ENCODE measurements at regions not wholly inside any gene's neighbourhood (a gene's known extent, or its start where the extent isn't known, plus 50 kb on each side); places are given as distances from the start of the nearest gene placed in this dataset.

DNA sequence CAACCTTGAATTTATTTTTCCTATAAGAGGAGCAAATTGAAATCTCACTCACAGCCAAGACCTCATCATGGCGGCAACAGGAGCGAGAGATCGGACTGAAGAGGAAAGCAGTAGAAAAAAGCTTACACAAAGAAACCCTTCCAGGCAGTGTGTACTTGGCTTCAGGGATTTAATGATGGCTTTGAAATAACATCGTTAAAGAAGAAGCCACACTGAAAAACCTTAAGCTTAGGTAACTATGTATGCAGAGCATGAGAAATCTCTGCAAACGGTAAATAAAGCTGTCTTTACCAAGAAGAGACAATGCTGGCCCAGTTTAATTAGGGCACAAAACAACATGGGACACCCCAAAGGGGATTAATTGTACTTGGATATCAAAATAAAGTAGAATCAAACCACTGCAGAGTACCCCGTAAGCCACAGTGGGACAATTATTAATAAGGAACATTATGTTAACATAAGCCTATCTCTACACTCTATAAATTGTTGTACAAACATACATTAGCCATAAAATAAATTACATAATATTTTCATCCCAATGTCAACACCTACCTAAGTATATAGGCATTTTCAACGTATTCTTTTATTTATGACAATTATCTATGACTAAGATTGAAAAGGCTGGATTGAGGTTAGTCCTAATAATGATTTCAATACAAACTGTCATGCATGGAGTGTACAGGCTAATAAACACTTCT, 360.2 kb upstream of the CHRM3 start:
- no peaks in the 10 kb centered on the region for H4K20me1 ChIP-seq (replicated peaks; ENCODE audit: control insufficient read depth, insufficient read depth, low read length)
- no peaks in the 10 kb centered on the region for H3K79me2 ChIP-seq (ENCODE audit: control insufficient read depth, insufficient read depth, low read length)
- H3K9me1 ChIP-seq (ENCODE audit: control insufficient read depth, insufficient read depth, low read length) = no peaks in the 10 kb centered on the region
- POLR2A ChIA-PET = no interaction called here
- 0% methylated on average over 7 of the region's 7 CpGs for WGBS (ENCODE audit: insufficient coverage, low coverage, missing lambda C conversion rate)
- no peak overlapping the region for H2AFZ ChIP-seq (ENCODE audit: low read depth, low read length)
- FAIRE-seq = no peak
- no peak for ATAC-seq
- no TSS peak for BruUV-seq (replicated peaks)
- H3K27me3 ChIP-seq (ENCODE audit: control insufficient read depth in 2 of 2, insufficient read depth in 2 of 2, low read length in 2 of 2) = no peaks in the 10 kb centered on the region
- no peak overlapping the region for H3K4me2 ChIP-seq (ENCODE audit: insufficient read depth, low read length)
- no peaks in the 10 kb centered on the region for H3K36me3 ChIP-seq (ENCODE audit: control insufficient read depth, insufficient read depth, low read length)
- H3K9ac ChIP-seq (ENCODE audit: insufficient read depth in 1 of 2, low read depth in 2 of 2, low read length in 2 of 2) = no peak overlapping the region
- CTCF ChIA-PET (ENCODE audit: low intra/inter-chr PET ratio) = no interaction called here
- no peaks in the 10 kb centered on the region for H3K4me1 ChIP-seq (replicated peaks in 1 of 2; ENCODE audit: control insufficient read depth in 2 of 2, insufficient read depth in 2 of 2, low read length in 2 of 2)
- H3K27ac ChIP-seq (ENCODE audit: extremely low read depth, low read depth, low read length) = no peak overlapping the region
- H3K9me3 ChIP-seq (replicated peaks; ENCODE audit: control insufficient read depth, insufficient read depth, low read depth, low read length) = peaks cover 2% of the 10 kb centered on the region; the same call in 1 of the 2 replicates
- intact Hi-C loops (cut with micrococcal nuclease) = no loop called here
- H3K4me3 ChIP-seq = no peak overlapping the region
- no peak for DNase-seq (ENCODE audit: extremely low read depth in 1 of 4, low spot score in 3 of 4)
- in situ Hi-C loops (cut with MboI) = no loop called here
- no peak for TF ChIP-seq KLF13 (tag; IDR thresholded peaks at IDR 0.05; ENCODE audit: borderline replicate concordance, low read depth)
- TF ChIP-seq, protein P1, sequence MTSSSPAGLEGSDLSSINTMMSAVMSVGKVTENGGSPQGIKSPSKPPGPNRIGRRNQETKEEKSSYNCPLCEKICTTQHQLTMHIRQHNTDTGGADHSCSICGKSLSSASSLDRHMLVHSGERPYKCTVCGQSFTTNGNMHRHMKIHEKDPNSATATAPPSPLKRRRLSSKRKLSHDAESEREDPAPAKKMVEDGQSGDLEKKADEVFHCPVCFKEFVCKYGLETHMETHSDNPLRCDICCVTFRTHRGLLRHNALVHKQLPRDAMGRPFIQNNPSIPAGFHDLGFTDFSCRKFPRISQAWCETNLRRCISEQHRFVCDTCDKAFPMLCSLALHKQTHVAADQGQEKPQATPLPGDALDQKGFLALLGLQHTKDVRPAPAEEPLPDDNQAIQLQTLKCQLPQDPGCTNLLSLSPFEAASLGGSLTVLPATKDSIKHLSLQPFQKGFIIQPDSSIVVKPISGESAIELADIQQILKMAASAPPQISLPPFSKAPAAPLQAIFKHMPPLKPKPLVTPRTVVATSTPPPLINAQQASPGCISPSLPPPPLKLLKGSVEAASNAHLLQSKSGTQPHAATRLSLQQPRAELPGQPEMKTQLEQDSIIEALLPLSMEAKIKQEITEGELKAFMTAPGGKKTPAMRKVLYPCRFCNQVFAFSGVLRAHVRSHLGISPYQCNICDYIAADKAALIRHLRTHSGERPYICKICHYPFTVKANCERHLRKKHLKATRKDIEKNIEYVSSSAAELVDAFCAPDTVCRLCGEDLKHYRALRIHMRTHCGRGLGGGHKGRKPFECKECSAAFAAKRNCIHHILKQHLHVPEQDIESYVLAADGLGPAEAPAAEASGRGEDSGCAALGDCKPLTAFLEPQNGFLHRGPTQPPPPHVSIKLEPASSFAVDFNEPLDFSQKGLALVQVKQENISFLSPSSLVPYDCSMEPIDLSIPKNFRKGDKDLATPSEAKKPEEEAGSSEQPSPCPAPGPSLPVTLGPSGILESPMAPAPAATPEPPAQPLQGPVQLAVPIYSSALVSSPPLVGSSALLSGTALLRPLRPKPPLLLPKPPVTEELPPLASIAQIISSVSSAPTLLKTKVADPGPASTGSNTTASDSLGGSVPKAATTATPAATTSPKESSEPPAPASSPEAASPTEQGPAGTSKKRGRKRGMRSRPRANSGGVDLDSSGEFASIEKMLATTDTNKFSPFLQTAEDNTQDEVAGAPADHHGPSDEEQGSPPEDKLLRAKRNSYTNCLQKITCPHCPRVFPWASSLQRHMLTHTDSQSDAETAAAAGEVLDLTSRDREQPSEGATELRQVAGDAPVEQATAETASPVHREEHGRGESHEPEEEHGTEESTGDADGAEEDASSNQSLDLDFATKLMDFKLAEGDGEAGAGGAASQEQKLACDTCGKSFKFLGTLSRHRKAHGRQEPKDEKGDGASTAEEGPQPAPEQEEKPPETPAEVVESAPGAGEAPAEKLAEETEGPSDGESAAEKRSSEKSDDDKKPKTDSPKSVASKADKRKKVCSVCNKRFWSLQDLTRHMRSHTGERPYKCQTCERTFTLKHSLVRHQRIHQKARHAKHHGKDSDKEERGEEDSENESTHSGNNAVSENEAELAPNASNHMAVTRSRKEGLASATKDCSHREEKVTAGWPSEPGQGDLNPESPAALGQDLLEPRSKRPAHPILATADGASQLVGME (CRISPR knock-in tag; IDR thresholded peaks at IDR 0.05) = no peak
- no peak for TF ChIP-seq MEF2D (tag; conservative IDR thresholded peaks at IDR 0.05; ENCODE audit: low read depth)
- TF ChIP-seq, protein P2, sequence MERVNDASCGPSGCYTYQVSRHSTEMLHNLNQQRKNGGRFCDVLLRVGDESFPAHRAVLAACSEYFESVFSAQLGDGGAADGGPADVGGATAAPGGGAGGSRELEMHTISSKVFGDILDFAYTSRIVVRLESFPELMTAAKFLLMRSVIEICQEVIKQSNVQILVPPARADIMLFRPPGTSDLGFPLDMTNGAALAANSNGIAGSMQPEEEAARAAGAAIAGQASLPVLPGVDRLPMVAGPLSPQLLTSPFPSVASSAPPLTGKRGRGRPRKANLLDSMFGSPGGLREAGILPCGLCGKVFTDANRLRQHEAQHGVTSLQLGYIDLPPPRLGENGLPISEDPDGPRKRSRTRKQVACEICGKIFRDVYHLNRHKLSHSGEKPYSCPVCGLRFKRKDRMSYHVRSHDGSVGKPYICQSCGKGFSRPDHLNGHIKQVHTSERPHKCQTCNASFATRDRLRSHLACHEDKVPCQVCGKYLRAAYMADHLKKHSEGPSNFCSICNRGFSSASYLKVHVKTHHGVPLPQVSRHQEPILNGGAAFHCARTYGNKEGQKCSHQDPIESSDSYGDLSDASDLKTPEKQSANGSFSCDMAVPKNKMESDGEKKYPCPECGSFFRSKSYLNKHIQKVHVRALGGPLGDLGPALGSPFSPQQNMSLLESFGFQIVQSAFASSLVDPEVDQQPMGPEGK (CRISPR knock-in tag; IDR thresholded peaks at IDR 0.05; ENCODE audit: borderline replicate concordance) = no peak
- TF ChIP-seq, protein P3, sequence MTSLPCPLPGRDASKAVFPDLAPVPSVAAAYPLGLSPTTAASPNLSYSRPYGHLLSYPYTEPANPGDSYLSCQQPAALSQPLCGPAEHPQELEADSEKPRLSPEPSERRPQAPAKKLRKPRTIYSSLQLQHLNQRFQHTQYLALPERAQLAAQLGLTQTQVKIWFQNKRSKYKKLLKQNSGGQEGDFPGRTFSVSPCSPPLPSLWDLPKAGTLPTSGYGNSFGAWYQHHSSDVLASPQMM (CRISPR knock-in tag; IDR thresholded peaks at IDR 0.05) = no peak
- TF ChIP-seq, protein P4, sequence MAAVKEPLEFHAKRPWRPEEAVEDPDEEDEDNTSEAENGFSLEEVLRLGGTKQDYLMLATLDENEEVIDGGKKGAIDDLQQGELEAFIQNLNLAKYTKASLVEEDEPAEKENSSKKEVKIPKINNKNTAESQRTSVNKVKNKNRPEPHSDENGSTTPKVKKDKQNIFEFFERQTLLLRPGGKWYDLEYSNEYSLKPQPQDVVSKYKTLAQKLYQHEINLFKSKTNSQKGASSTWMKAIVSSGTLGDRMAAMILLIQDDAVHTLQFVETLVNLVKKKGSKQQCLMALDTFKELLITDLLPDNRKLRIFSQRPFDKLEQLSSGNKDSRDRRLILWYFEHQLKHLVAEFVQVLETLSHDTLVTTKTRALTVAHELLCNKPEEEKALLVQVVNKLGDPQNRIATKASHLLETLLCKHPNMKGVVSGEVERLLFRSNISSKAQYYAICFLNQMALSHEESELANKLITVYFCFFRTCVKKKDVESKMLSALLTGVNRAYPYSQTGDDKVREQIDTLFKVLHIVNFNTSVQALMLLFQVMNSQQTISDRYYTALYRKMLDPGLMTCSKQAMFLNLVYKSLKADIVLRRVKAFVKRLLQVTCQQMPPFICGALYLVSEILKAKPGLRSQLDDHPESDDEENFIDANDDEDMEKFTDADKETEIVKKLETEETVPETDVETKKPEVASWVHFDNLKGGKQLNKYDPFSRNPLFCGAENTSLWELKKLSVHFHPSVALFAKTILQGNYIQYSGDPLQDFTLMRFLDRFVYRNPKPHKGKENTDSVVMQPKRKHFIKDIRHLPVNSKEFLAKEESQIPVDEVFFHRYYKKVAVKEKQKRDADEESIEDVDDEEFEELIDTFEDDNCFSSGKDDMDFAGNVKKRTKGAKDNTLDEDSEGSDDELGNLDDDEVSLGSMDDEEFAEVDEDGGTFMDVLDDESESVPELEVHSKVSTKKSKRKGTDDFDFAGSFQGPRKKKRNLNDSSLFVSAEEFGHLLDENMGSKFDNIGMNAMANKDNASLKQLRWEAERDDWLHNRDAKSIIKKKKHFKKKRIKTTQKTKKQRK (IDR thresholded peaks at IDR 0.05; ENCODE audit: borderline replicate concordance, low read depth, low read length) = no peak
- TF ChIP-seq, protein P5, sequence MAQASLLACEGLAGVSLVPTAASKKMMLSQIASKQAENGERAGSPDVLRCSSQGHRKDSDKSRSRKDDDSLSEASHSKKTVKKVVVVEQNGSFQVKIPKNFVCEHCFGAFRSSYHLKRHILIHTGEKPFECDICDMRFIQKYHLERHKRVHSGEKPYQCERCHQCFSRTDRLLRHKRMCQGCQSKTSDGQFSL (CRISPR knock-in tag; IDR thresholded peaks at IDR 0.05) = no peak
- TF ChIP-seq, protein P5 (tag; IDR thresholded peaks at IDR 0.05) = no peak

Data from K562 (cell line).